ENCODE measurements at regions not wholly inside any gene's neighbourhood (a gene's known extent, or its start where the extent isn't known, plus 50 kb on each side); places are given as distances from the start of the nearest gene placed in this dataset.

GRCh38 chr16:63458846-63459245 lies 1422.6 kb upstream of the CDH8 start:
- H3K27ac ChIP-seq (ENCODE audit: control insufficient read depth, insufficient read depth): no peak overlapping the region
- no peak overlapping the region for H2AFZ ChIP-seq (ENCODE audit: control insufficient read depth, low read depth, low read length)
- no peaks in the 10 kb centered on the region for H3K9me3 ChIP-seq (replicated peaks; ENCODE audit: control insufficient read depth, insufficient read depth, low read length)
- no peak overlapping the region for H3K4me3 ChIP-seq
- WGBS (ENCODE audit: insufficient coverage, insufficient replicate concordance, low lambda C conversion rate, missing lambda C conversion rate): 79% methylated on average over 5 of the region's 5 CpGs
- H3K27me3 ChIP-seq (replicated peaks in 1 of 2; ENCODE audit: control insufficient read depth in 2 of 2, insufficient read depth in 2 of 2, low read length in 1 of 2): no peaks in the 10 kb centered on the region
- ChIA-PET CTCF (no interaction called here), SMC1A (ENCODE audit: uncharacterized antibody, unreplicated experiment) (no interaction called here), RAD21 (ENCODE audit: unreplicated experiment) (no interaction called here), POLR2A (no interaction called here)
- no peaks in the 10 kb centered on the region for H4K20me1 ChIP-seq (ENCODE audit: control insufficient read depth, insufficient read depth)
- ATAC-seq: no peak
- H3K4me2 ChIP-seq (ENCODE audit: control insufficient read depth, insufficient read depth): no peak overlapping the region
- no TSS peak for BruUV-seq (replicated peaks)
- no peaks in the 10 kb centered on the region for H3K36me3 ChIP-seq (ENCODE audit: control insufficient read depth in 2 of 2, insufficient read depth in 2 of 2, low read length in 1 of 2)
- no peaks in the 10 kb centered on the region for H3K79me2 ChIP-seq (ENCODE audit: control insufficient read depth, insufficient read depth, low read length)
- no peak for FAIRE-seq
- H3K9ac ChIP-seq (ENCODE audit: control insufficient read depth, insufficient read depth, low read length): no peak overlapping the region
- DNase-seq (ENCODE audit: low read depth, low spot score): no peak
- H3K4me1 ChIP-seq (ENCODE audit: control insufficient read depth, insufficient read depth, low read length): no peaks in the 10 kb centered on the region
- in situ Hi-C loops (cut with MboI) (no loop called here), intact Hi-C loops (cut with micrococcal nuclease; ENCODE audit: unreplicated experiment) (no loop called here)
- TF ChIP-seq TCF12 (IDR thresholded peaks at IDR 0.05; ENCODE audit: low read depth, low read length) (no peak), RB1 (IDR thresholded peaks at IDR 0.05; ENCODE audit: borderline replicate concordance) (no peak), POLR2AphosphoS2 (IDR thresholded peaks at IDR 0.05; ENCODE audit: low read depth, low read length) (no peak), KAT2A (conservative IDR thresholded peaks at IDR 0.05; ENCODE audit: control insufficient read depth, low read depth, low read length) (no peak), RBBP5 (conservative IDR thresholded peaks at IDR 0.05) (no peak), JUNB (IDR thresholded peaks at IDR 0.05) (no peak), IRF3 (IDR thresholded peaks at IDR 0.05) (no peak), BCLAF1 (IDR thresholded peaks at IDR 0.05) (no peak), EZH2 (IDR thresholded peaks at IDR 0.05; ENCODE audit: borderline replicate concordance, control insufficient read depth, low read depth, low read length) (no peak), NFXL1 (IDR thresholded peaks at IDR 0.05; ENCODE audit: borderline replicate concordance) (no peak), RUNX3 (IDR thresholded peaks at IDR 0.05; ENCODE audit: low read length) (no peak), MEF2B (IDR thresholded peaks at IDR 0.05; ENCODE audit: partially characterized antibody, poor library complexity, severe bottlenecking) (no peak), YBX1 (IDR thresholded peaks at IDR 0.05) (no peak), TAF1 (IDR thresholded peaks at IDR 0.05; ENCODE audit: borderline replicate concordance, low read depth, low read length) (no peak)
- TF ChIP-seq, protein P1, sequence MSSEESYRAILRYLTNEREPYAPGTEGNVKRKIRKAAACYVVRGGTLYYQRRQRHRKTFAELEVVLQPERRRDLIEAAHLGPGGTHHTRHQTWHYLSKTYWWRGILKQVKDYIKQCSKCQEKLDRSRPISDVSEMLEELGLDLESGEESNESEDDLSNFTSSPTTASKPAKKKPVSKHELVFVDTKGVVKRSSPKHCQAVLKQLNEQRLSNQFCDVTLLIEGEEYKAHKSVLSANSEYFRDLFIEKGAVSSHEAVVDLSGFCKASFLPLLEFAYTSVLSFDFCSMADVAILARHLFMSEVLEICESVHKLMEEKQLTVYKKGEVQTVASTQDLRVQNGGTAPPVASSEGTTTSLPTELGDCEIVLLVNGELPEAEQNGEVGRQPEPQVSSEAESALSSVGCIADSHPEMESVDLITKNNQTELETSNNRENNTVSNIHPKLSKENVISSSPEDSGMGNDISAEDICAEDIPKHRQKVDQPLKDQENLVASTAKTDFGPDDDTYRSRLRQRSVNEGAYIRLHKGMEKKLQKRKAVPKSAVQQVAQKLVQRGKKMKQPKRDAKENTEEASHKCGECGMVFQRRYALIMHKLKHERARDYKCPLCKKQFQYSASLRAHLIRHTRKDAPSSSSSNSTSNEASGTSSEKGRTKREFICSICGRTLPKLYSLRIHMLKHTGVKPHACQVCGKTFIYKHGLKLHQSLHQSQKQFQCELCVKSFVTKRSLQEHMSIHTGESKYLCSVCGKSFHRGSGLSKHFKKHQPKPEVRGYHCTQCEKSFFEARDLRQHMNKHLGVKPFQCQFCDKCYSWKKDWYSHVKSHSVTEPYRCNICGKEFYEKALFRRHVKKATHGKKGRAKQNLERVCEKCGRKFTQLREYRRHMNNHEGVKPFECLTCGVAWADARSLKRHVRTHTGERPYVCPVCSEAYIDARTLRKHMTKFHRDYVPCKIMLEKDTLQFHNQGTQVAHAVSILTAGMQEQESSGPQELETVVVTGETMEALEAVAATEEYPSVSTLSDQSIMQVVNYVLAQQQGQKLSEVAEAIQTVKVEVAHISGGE (CRISPR knock-in tag; IDR thresholded peaks at IDR 0.05): no peak
- TF ChIP-seq, protein P2, sequence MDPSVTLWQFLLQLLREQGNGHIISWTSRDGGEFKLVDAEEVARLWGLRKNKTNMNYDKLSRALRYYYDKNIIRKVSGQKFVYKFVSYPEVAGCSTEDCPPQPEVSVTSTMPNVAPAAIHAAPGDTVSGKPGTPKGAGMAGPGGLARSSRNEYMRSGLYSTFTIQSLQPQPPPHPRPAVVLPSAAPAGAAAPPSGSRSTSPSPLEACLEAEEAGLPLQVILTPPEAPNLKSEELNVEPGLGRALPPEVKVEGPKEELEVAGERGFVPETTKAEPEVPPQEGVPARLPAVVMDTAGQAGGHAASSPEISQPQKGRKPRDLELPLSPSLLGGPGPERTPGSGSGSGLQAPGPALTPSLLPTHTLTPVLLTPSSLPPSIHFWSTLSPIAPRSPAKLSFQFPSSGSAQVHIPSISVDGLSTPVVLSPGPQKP (IDR thresholded peaks at IDR 0.05; ENCODE audit: low read depth, low read length): no peak
- TF ChIP-seq, protein P3, sequence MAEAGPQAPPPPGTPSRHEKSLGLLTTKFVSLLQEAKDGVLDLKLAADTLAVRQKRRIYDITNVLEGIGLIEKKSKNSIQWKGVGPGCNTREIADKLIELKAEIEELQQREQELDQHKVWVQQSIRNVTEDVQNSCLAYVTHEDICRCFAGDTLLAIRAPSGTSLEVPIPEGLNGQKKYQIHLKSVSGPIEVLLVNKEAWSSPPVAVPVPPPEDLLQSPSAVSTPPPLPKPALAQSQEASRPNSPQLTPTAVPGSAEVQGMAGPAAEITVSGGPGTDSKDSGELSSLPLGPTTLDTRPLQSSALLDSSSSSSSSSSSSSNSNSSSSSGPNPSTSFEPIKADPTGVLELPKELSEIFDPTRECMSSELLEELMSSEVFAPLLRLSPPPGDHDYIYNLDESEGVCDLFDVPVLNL (IDR thresholded peaks at IDR 0.05; ENCODE audit: low read depth, low read length): no peak
